T-helper 1 cell treated with Interleukin-12 subunit alpha and Interleukin-12 subunit beta and Interleukin-4 antibody, amounts not matched to agents 30 ng/mL and 1 ng/mL, for 36 hours (primary cell): ENCODE measurements at regions not wholly inside any gene's neighbourhood (a gene's known extent, or its start where the extent isn't known, plus 50 kb on each side); places are given as distances from the start of the nearest gene placed in this dataset.

ENCODE experiments used
- intact Hi-C: fragments of 100-400 bp; cut with micrococcal nuclease; formaldehyde crosslinking; loops from one replicate; pipeline ENCODE4 v1.15.1; 2024

DNA sequence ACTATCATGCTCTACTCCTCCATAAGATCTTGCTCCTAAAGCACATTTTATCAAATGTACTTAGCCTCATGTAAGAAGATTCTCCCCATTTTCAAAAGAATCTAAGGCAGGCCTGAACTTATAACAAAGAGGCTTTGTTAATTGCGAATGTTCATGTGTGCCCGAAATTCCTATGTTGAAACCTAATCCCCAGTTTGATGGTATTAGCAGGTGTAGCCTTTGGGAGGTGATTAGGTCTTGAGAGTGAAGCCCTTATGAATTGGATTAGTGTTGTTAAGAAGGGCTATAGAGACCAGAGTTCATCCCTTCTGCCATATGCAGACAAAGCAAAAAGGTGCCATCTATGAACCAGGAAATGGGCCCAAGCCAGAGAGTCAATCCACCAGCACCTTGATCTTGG lies 234.5 kb downstream of the PAX3 start:
- intact Hi-C loops: no loop called here

- intact Hi-C loops: loop anchor here (10.0 kb wide), 1 partner anchor 876 kb away; no protein-coding TSS in a partner anchor
Observed at GRCh38 chr2:222058819-222059445, 239.9 kb downstream of the PAX3 start.

DNA sequence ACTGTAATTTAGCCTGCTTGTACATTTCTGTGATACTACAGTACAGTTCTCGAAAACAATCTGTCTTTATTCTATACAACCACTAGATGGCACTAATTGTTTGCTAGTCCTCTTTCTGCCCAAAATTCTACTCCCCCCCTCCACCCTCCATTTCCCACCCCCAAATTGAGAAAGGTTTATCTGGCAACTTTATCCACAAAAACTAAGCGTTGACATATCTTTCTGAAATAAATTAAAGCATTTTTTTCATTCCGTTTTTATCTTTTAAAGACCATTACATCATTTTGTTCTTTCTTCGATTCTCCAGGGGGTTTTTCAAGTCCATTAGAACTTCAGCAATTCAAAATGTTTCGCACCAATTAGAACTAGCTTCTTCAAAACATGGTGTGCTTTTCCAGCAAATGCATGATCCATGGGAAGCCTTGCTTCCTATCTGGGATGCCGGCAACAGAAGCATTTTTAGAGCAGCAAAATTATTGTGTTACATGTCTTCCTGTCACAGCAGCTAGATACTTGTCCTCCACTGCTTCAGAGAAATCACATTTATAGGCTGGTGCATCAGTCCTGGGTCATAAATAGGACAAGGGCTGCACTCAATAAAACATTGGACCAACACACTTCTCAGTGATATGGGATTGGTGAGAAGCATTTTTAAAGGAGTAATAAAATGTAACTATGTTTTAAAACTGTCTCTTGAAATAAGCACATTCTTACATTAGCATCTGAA lies 241.3 kb downstream of the PAX3 start:
- intact Hi-C loops: loop anchor here (1.0 to 10.0 kb wide), 4 partner anchors 261 to 877 kb away; no protein-coding TSS in a partner anchor

GRCh38 chr2:222055328-222055727 lies 243.5 kb downstream of the PAX3 start:
- intact Hi-C loops: loop anchor here (10.0 kb wide), 1 partner anchor 879 kb away; no protein-coding TSS in a partner anchor

DNA sequence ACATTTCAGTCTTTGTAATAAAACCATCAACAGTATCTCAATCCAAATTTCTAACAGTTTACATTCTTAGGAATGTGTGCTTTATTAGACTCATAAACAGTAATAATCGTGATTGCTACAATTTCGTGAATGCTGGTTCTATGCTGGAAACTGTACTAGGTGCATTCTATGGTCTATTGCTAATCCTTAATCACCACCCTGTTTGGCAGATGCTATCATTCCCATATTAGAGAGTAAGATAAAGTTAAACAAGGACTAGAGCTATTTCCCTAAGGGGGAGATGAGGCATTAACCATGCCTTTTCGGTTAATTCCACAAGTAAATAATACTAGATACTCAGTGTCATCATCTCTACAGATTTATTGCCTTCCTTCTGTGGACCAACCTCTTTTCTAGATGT lies 244.0 kb downstream of the PAX3 start:
- intact Hi-C loops: loop anchor here (10.0 kb wide), 1 partner anchor 880 kb away; no protein-coding TSS in a partner anchor

DNA sequence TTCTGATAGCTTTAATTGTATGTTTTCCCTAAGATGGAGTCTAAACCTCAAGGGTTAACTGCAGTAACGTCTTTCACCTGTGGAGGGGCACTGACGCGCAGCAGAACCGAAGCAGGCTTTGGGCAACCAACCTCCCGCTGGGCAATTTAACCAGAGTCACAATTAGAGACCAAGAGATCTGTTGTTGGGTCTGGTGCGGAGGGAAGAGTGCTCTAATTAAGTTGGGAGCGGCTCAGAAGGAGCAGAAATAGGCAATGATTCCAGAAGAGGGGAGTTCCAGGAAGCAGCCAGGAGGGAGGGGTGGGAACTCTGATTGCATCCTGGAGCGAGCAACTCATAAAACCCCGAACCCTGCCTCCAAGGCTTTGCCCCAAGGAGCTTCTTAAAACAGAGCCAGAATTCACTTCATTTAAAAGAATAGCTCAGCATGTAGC lies 245.8 kb downstream of the PAX3 start:
- intact Hi-C loops: loop anchor here (10.0 kb wide), 1 partner anchor 882 kb away; no protein-coding TSS in a partner anchor

GRCh38 chr2:222050981-222051380 lies 247.8 kb downstream of the PAX3 start:
- intact Hi-C loops: loop anchor here (10.0 kb wide), 1 partner anchor 884 kb away; no protein-coding TSS in a partner anchor

DNA sequence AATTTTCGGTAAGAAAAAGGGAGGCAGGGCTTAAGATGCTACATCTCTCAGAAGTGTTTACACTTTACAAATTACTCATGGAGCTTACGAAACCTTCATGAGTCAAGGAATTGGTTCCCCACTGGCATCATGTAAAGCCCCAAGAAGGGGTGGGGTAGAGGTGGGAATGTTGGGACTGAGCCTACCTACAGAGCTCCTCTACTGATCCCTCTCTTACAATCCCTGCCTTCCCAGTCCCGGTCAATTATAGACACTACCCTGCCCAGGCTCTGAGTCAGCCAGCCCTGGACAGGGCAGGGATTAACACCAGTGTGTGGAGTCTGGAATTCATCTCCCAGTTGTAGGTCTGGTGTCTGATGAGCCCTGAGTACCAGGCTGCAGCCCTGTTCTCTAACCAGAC lies 248.9 kb downstream of the PAX3 start:
- intact Hi-C loops: loop anchor here (10.0 kb wide), 1 partner anchor 885 kb away; no protein-coding TSS in a partner anchor

- intact Hi-C loops: no loop called here
Observed at GRCh38 chr2:222043897-222044296, 254.9 kb downstream of the PAX3 start.

DNA sequence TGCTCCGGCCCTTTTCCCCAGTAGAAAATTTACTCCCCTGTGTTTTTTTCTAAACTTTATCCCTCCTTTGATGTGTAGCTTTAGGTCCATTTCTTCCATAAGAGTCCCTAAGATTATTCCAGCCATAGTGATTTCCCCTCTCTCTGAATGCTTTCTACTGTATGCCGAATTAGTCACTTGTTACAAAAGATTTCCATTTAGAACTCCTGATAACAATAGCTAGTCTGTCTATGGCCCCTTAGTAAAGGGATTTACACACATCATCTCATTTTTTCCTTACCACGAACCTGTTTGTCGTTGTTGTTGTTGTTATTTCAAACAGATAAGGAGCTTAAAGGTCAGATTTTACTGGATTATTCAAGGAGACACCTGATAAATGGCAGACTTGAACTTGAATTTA lies 256.1 kb downstream of the PAX3 start:
- intact Hi-C loops: no loop called here

GRCh38 chr2:222040333-222040732 lies 258.5 kb downstream of the PAX3 start:
- intact Hi-C loops: no loop called here

DNA sequence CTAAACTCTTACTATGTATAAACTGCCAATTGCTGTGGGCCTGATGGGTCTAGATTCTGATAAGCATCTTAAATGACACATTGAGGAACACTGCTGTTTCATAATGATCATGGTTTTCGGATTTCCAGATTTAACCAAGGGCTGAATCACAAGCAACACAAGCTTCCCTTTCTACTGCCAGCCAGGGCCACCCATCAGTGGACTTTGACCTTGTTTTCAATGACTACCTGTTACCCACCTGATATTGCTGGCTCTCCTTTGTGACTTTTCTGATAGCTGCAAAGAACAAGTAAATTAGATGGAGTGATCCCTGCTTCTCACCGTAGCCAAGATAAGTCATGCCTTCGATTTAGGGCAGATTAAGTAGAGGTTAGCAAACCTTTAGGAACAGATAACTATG lies 259.0 kb downstream of the PAX3 start:
- intact Hi-C loops: no loop called here

GRCh38 chr2:222038067-222038802 lies 260.6 kb downstream of the PAX3 start:
- intact Hi-C loops: no loop called here

GRCh38 chr2:222037211-222037610 lies 261.6 kb downstream of the PAX3 start:
- intact Hi-C loops: no loop called here

DNA sequence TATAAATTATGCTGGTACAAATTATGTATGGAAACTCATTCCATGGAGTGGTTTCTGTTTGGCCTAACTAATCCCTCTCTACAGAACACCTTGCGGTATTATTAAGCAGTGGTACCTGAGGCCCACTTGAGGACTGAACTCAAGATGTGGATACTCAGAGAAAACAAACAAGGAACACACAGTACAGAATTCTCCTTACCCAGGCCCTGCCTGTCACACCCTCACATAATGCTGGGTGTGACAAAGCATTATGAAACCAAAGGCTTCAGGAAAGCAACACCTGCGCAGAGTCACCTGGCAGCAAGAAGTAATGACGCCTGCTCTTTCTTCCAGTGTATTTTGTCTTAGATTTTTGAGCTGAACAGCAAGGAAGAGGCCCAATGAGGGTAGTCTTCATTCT lies 264.7 kb downstream of the PAX3 start:
- intact Hi-C loops: no loop called here

- intact Hi-C loops: no loop called here
Observed at GRCh38 chr2:222033541-222033940, 265.3 kb downstream of the PAX3 start.

GRCh38 chr2:222025881-222026271 lies 272.9 kb downstream of the PAX3 start:
- intact Hi-C loops: no loop called here

GRCh38 chr2:222024932-222025880 lies 273.6 kb downstream of the PAX3 start:
- intact Hi-C loops: no loop called here

DNA sequence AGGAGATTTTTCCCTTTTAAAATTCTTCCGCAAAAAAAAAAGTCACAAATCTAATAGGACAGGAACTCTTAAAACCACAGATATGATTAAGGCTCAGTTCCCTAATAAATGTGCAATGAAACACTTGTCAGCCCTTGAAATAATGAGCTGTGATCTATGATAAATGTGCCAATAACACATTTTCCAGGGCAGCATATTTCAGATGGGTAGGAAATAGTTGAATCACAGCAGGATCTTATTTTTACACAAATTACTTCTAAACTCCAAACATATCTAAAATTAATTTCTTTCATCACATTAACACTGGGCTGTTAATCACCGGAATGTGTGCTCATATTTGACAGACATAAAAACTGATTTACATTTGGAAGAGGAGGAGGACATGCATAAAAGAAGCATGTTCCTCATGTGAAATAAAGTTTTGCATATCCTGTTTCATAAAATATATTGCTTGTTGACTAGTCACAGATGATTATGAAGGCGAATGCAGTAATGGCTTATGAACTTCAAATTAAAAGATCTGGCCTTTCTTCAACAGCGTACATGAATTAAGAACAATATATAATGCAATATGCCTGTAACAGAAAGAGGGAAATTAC lies 281.4 kb downstream of the PAX3 start:
- intact Hi-C loops: no loop called here

- intact Hi-C loops: no loop called here
Observed at GRCh38 chr2:222013889-222014288, 284.9 kb downstream of the PAX3 start.
